H9 (cell line): ENCODE measurements at regions not wholly inside any gene's neighbourhood (a gene's known extent, or its start where the extent isn't known, plus 50 kb on each side); places are given as distances from the start of the nearest gene placed in this dataset.

Experiments
- DNase-seq: peaks from one replicate; pipeline ENCODE4 v3.0.0-alpha.2; 2017
- H2AFZ ChIP-seq: one replicate; pipeline ENCODE4 v1.6.1; 2013; ENCODE audit warnings: mild to moderate bottlenecking, low read length, control low read depth, moderate library complexity
- H2AK5ac ChIP-seq: 2 replicates; pipeline ENCODE4 v1.6.1; 2013; ENCODE audit warnings: low read length, control low read depth, mixed read lengths; ENCODE audit not compliant: insufficient read length
- H2BK120ac ChIP-seq: one replicate; pipeline ENCODE4 v1.6.1; 2013; ENCODE audit warnings: low read depth, mild to moderate bottlenecking, low read length, control low read depth, inconsistent platforms; ENCODE audit not compliant: poor library complexity, severe bottlenecking
- H2BK12ac ChIP-seq: 2 replicates; pipeline ENCODE4 v1.6.1; 2013; ENCODE audit warnings: low read length, control low read depth, mixed read lengths, low read depth; ENCODE audit not compliant: insufficient read length
- H2BK15ac ChIP-seq: 2 replicates; pipeline ENCODE4 v1.6.1; 2013; ENCODE audit warnings: low read depth, low read length, control low read depth
- H2BK20ac ChIP-seq: one replicate; pipeline ENCODE4 v1.6.1; 2013; ENCODE audit warnings: low read depth, mild to moderate bottlenecking, low read length, control low read depth, inconsistent platforms; ENCODE audit not compliant: poor library complexity, severe bottlenecking
- H2BK5ac ChIP-seq: 2 replicates; pipeline ENCODE4 v1.6.1; 2013; ENCODE audit warnings: low read length, control low read depth, mixed read lengths; ENCODE audit not compliant: insufficient read length
- H3K14ac ChIP-seq: 2 replicates; pipeline ENCODE4 v1.6.1; 2013; ENCODE audit warnings: low read length, control low read depth; ENCODE audit not compliant: insufficient read depth
- H3K18ac ChIP-seq: 2 replicates; pipeline ENCODE4 v1.6.1; 2013; ENCODE audit warnings: low read depth, mild to moderate bottlenecking, mixed read lengths, low read length, control low read depth; ENCODE audit not compliant: insufficient read length
- H3K23ac ChIP-seq: 2 replicates; pipeline ENCODE4 v1.6.1; 2013; ENCODE audit warnings: low read length, control low read depth, mixed read lengths, low read depth; ENCODE audit not compliant: insufficient read length
- H3K23me2 ChIP-seq: 2 replicates; pipeline ENCODE4 v1.6.1; 2013; ENCODE audit warnings: low read depth, mild to moderate bottlenecking, mixed read lengths, low read length, control low read depth; ENCODE audit not compliant: insufficient read length, poor library complexity, severe bottlenecking
- H3K27ac ChIP-seq: 2 replicates; pipeline ENCODE4 v1.5.1; 2013; ENCODE audit warnings: low read length, control low read depth, mixed read lengths, low read depth; ENCODE audit not compliant: insufficient read length
- H3K27me3 ChIP-seq: 2 replicates; pipeline ENCODE4 v1.6.1; 2013; ENCODE audit warnings: low read length, control low read depth, inconsistent platforms; ENCODE audit not compliant: insufficient read depth
- H3K4ac ChIP-seq: 2 replicates; pipeline ENCODE4 v1.6.1; 2013; ENCODE audit warnings: low read depth, mild to moderate bottlenecking, control low read depth, inconsistent platforms, low read length, moderate library complexity
- H3K4me1 ChIP-seq: 2 replicates; pipeline ENCODE4 v1.6.1; 2013; ENCODE audit warnings: low read length, control low read depth, inconsistent platforms; ENCODE audit not compliant: insufficient read depth
- H3K4me2 ChIP-seq: 2 replicates; pipeline ENCODE4 v1.6.1; 2013; ENCODE audit warnings: low read length, control low read depth, mixed read lengths; ENCODE audit not compliant: insufficient read length, insufficient read depth
- H3K56ac ChIP-seq: 2 replicates; pipeline ENCODE4 v1.6.1; 2013; ENCODE audit warnings: low read depth, mild to moderate bottlenecking, mixed read lengths, low read length, control low read depth; ENCODE audit not compliant: insufficient read length
- H3K79me1 ChIP-seq: 2 replicates; pipeline ENCODE4 v1.6.1; 2013; ENCODE audit warnings: low read depth, mild to moderate bottlenecking, moderate library complexity, low read length, control low read depth, inconsistent platforms; ENCODE audit not compliant: insufficient read depth, poor library complexity, severe bottlenecking
- H3K79me2 ChIP-seq: 2 replicates; pipeline ENCODE4 v1.6.1; 2013; ENCODE audit warnings: low read length, control low read depth, inconsistent platforms; ENCODE audit not compliant: insufficient read depth
- H3K9ac ChIP-seq: 2 replicates; pipeline ENCODE4 v1.6.1; 2013; ENCODE audit warnings: low read length, control low read depth, mixed read lengths; ENCODE audit not compliant: insufficient read length; ENCODE audit errors: extremely low read depth
- H3K9me3 ChIP-seq: one replicate; pipeline ENCODE4 v1.6.1; 2013; ENCODE audit warnings: low read depth, low read length, inconsistent platforms; ENCODE audit not compliant: control insufficient read depth
- H3T11ph ChIP-seq: one replicate; pipeline ENCODE4 v1.6.1; 2013; ENCODE audit warnings: mild to moderate bottlenecking, low read length, control low read depth, inconsistent platforms
- H4K20me1 ChIP-seq: one replicate; pipeline ENCODE4 v1.6.1; 2013; ENCODE audit not compliant: control insufficient read depth, insufficient read length, insufficient read depth
- H4K5ac ChIP-seq: 2 replicates; pipeline ENCODE4 v1.6.1; 2013; ENCODE audit warnings: low read depth, mild to moderate bottlenecking, mixed read lengths, low read length, control low read depth; ENCODE audit not compliant: insufficient read length
- H4K8ac ChIP-seq: replicated peaks from 2 replicates; pipeline ENCODE4 v1.6.1; 2013; ENCODE audit warnings: low read length, control low read depth, mixed read lengths, low read depth; ENCODE audit not compliant: insufficient read length
- H4K91ac ChIP-seq: 2 replicates; pipeline ENCODE4 v1.6.1; 2013; ENCODE audit warnings: low read depth, mild to moderate bottlenecking, moderate library complexity, mixed read lengths, low read length, control low read depth; ENCODE audit not compliant: insufficient read length
- H3K27ac Mint-ChIP-seq, 3 experiments: 2 replicates in 2 of 3; 3 replicates in 1 of 3; pipeline ENCODE4 v1.8.0; 2020 to 2021; ENCODE audit warnings: mixed read lengths in 3 of 3, mild to moderate bottlenecking in 1 of 3, moderate library complexity in 1 of 3
- H3K27me3 Mint-ChIP-seq: 2 replicates; pipeline ENCODE4 v1.8.0; 2021; ENCODE audit warnings: low read depth, mild to moderate bottlenecking, moderate library complexity, mixed read lengths
- H3K36me3 Mint-ChIP-seq, 3 experiments: 2 replicates in 2 of 3; 3 replicates in 1 of 3; pipeline ENCODE4 v1.8.0; 2020 to 2021; ENCODE audit warnings: low read depth in 3 of 3, mixed read lengths in 3 of 3; ENCODE audit not compliant: insufficient read depth in 1 of 3
- H3K4me1 Mint-ChIP-seq, 2 experiments: 2 replicates each; pipeline ENCODE4 v1.8.0; 2020; ENCODE audit warnings: mixed read lengths in 2 of 2
- H3K4me3 Mint-ChIP-seq, 2 experiments: 2 replicates in 1 of 2; 3 replicates in 1 of 2; pipeline ENCODE4 v1.8.0; 2020 to 2021; ENCODE audit warnings: mild to moderate bottlenecking in 2 of 2, mixed read lengths in 2 of 2, moderate library complexity in 1 of 2
- H3K9me3 Mint-ChIP-seq, 2 experiments: 2 replicates in 1 of 2; 3 replicates in 1 of 2; pipeline ENCODE4 v1.8.0; 2020; ENCODE audit warnings: mild to moderate bottlenecking in 2 of 2, mixed read lengths in 2 of 2, moderate library complexity in 1 of 2
- CTCF ChIP-seq: fragments of 200-600 bp; sonication (generic); conservative IDR thresholded peaks from 3 replicates; pipeline ENCODE4 v1.8.0; 2021; ENCODE audit warnings: antibody characterized with exemption, mild to moderate bottlenecking
- WGBS: extraction: QIAGEN DNeasy Blood & Tissue Kit; methylation state at CpG from one replicate; pipeline ENCODE4 v1.1.7; 2013; ENCODE audit warnings: missing lambda C conversion rate, low lambda C conversion rate, mixed read lengths; ENCODE audit not compliant: insufficient read length; ENCODE audit errors: extremely low coverage; 5-methylcytosine and 5-hydroxymethylcytosine counted together

- no peak overlapping the region for H3K27ac ChIP-seq
- Mint-ChIP-seq H3K27ac (no peak overlapping the region), H3K36me3 (no peaks in the 10 kb centered on the region), H3K27me3 (no peaks in the 10 kb centered on the region), H3K9me3 (no peaks in the 10 kb centered on the region), H3K4me1 (peaks cover 4 to 5% of the 10 kb centered on the region in 2 experiments), H3K4me3 (no peak overlapping the region)
- no peaks in the 10 kb centered on the region for H3K9me3 ChIP-seq
- no peak overlapping the region for H4K5ac ChIP-seq
- H2AK5ac ChIP-seq = no peak overlapping the region
- no peak overlapping the region for H3K4me2 ChIP-seq
- H3K18ac ChIP-seq = no peak overlapping the region
- no peaks in the 10 kb centered on the region for H3K79me2 ChIP-seq
- no peak overlapping the region for H3K4ac ChIP-seq
- H3T11ph ChIP-seq = no peak overlapping the region
- no peak overlapping the region for H4K91ac ChIP-seq
- peaks cover 5% of the 10 kb centered on the region; the same call in 1 of the 2 replicates for H3K4me1 ChIP-seq
- no peak for DNase-seq
- no peak overlapping the region for H2AFZ ChIP-seq
- H2BK20ac ChIP-seq = no peak overlapping the region
- no peak overlapping the region for H3K9ac ChIP-seq
- no peak overlapping the region for H2BK15ac ChIP-seq
- H3K79me1 ChIP-seq = no peaks in the 10 kb centered on the region
- no peaks in the 10 kb centered on the region for H3K27me3 ChIP-seq
- H2BK120ac ChIP-seq = no peak overlapping the region
- H3K23me2 ChIP-seq = no peaks in the 10 kb centered on the region
- H2BK12ac ChIP-seq = no peak overlapping the region
- no peak overlapping the region for H4K8ac ChIP-seq
- H3K56ac ChIP-seq = no peak overlapping the region
- no peaks in the 10 kb centered on the region for H4K20me1 ChIP-seq
- no peak for TF ChIP-seq CTCF
- no CpG with 5 or more reads among the region's 2 CpGs for WGBS
- H3K14ac ChIP-seq = no peak overlapping the region
- H3K23ac ChIP-seq = no peak overlapping the region
- H2BK5ac ChIP-seq = no peak overlapping the region
These were observed 60.9 kb upstream of the SMARCA2 start for GRCh38 chr9:1954238-1954637.
